ENCODE measurements at regions not wholly inside any gene's neighbourhood (a gene's known extent, or its start where the extent isn't known, plus 50 kb on each side); places are given as distances from the start of the nearest gene placed in this dataset.
A peak's percentile ranks its signal among the peaks of the same experiment; 100 is the strongest.

- no peak overlapping the region for H3K4me2 ChIP-seq (ENCODE audit: control insufficient read depth, extremely low read depth, insufficient read depth, low read depth, low read length)
- H3K27ac ChIP-seq (ENCODE audit: control insufficient read depth, insufficient read depth, low read length): no peak overlapping the region
- no peak overlapping the region for H2AFZ ChIP-seq (ENCODE audit: control insufficient read depth, low read length)
- H3K9me1 ChIP-seq (ENCODE audit: control insufficient read depth, extremely low read depth, insufficient read depth, low read length): no peaks in the 10 kb centered on the region
- DNase-seq (ENCODE audit: low read depth, low spot score) (no peak), FAIRE-seq (peak; percentile 5)
- no peaks in the 10 kb centered on the region for H3K9me3 ChIP-seq (ENCODE audit: control insufficient read depth, low read depth, low read length)
- H3K4me1 ChIP-seq (ENCODE audit: control insufficient read depth, extremely low read depth, insufficient read depth, low read length): peaks cover 12% of the 10 kb centered on the region
- H3K27me3 ChIP-seq (ENCODE audit: control insufficient read depth, extremely low read depth, insufficient read depth, low read length): no peaks in the 10 kb centered on the region
- H4K20me1 ChIP-seq (ENCODE audit: control insufficient read depth, extremely low read depth, insufficient read depth, low read length): no peaks in the 10 kb centered on the region
- H3K79me2 ChIP-seq (ENCODE audit: control insufficient read depth, insufficient read depth, low read length): no peaks in the 10 kb centered on the region
- no peak for TF ChIP-seq EZH2 (IDR thresholded peaks at IDR 0.05; ENCODE audit: low read length)
- TF ChIP-seq, protein P1, sequence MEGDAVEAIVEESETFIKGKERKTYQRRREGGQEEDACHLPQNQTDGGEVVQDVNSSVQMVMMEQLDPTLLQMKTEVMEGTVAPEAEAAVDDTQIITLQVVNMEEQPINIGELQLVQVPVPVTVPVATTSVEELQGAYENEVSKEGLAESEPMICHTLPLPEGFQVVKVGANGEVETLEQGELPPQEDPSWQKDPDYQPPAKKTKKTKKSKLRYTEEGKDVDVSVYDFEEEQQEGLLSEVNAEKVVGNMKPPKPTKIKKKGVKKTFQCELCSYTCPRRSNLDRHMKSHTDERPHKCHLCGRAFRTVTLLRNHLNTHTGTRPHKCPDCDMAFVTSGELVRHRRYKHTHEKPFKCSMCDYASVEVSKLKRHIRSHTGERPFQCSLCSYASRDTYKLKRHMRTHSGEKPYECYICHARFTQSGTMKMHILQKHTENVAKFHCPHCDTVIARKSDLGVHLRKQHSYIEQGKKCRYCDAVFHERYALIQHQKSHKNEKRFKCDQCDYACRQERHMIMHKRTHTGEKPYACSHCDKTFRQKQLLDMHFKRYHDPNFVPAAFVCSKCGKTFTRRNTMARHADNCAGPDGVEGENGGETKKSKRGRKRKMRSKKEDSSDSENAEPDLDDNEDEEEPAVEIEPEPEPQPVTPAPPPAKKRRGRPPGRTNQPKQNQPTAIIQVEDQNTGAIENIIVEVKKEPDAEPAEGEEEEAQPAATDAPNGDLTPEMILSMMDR (optimal IDR thresholded peaks at IDR 0.05 in 1 of 3, IDR thresholded peaks at IDR 0.05 in 1 of 3, conservative IDR thresholded peaks at IDR 0.05 in 1 of 3; ENCODE audit: extremely low read depth in 1 of 3, insufficient read depth in 2 of 3, low read length in 3 of 3): no peak
- no peak overlapping the region for H3K9ac ChIP-seq (ENCODE audit: control insufficient read depth, extremely low read depth, insufficient read depth, low read length)
- no peaks in the 10 kb centered on the region for H3K36me3 ChIP-seq (ENCODE audit: control insufficient read depth in 2 of 2, extremely low read depth in 1 of 2, insufficient read depth in 2 of 2, low read length in 2 of 2)
- H3K4me3 ChIP-seq (ENCODE audit: control insufficient read depth in 2 of 3, extremely low read depth in 1 of 3, insufficient read depth in 2 of 3, low read depth in 1 of 3, low read length in 3 of 3): no peak overlapping the region
- dilution Hi-C loops (cut with MboI; ENCODE audit: extremely low pct_ligation_motif_present, low sequenced_read_pairs): no loop called here
Observed at GRCh38 chr3:166114448-166114847, 277.2 kb upstream of the BCHE start.

GRCh38 chr3:166111562-166111961, 274.3 kb upstream of the BCHE start:
- H3K9me1 ChIP-seq (ENCODE audit: control insufficient read depth, extremely low read depth, insufficient read depth, low read length): no peaks in the 10 kb centered on the region
- no peaks in the 10 kb centered on the region for H3K27me3 ChIP-seq (ENCODE audit: control insufficient read depth, extremely low read depth, insufficient read depth, low read length)
- H3K36me3 ChIP-seq (ENCODE audit: control insufficient read depth in 2 of 2, extremely low read depth in 1 of 2, insufficient read depth in 2 of 2, low read length in 2 of 2): no peaks in the 10 kb centered on the region
- H2AFZ ChIP-seq (ENCODE audit: control insufficient read depth, low read length): no peak overlapping the region
- no peak overlapping the region for H3K4me2 ChIP-seq (ENCODE audit: control insufficient read depth, extremely low read depth, insufficient read depth, low read depth, low read length)
- no peak overlapping the region for H3K9ac ChIP-seq (ENCODE audit: control insufficient read depth, extremely low read depth, insufficient read depth, low read length)
- peaks cover 13% of the 10 kb centered on the region for H3K4me1 ChIP-seq (ENCODE audit: control insufficient read depth, extremely low read depth, insufficient read depth, low read length)
- TF ChIP-seq, protein P1 (optimal IDR thresholded peaks at IDR 0.05 in 1 of 3, IDR thresholded peaks at IDR 0.05 in 1 of 3, conservative IDR thresholded peaks at IDR 0.05 in 1 of 3; ENCODE audit: extremely low read depth in 1 of 3, insufficient read depth in 2 of 3, low read length in 3 of 3): no peak
- TF ChIP-seq EZH2 (IDR thresholded peaks at IDR 0.05; ENCODE audit: low read length): no peak
- no peak overlapping the region for H3K4me3 ChIP-seq (ENCODE audit: control insufficient read depth in 2 of 3, extremely low read depth in 1 of 3, insufficient read depth in 2 of 3, low read depth in 1 of 3, low read length in 3 of 3)
- FAIRE-seq (no peak), DNase-seq (ENCODE audit: low read depth, low spot score) (no peak)
- H4K20me1 ChIP-seq (ENCODE audit: control insufficient read depth, extremely low read depth, insufficient read depth, low read length): no peaks in the 10 kb centered on the region
- dilution Hi-C loops (cut with MboI; ENCODE audit: extremely low pct_ligation_motif_present, low sequenced_read_pairs): no loop called here
- no peak overlapping the region for H3K27ac ChIP-seq (ENCODE audit: control insufficient read depth, insufficient read depth, low read length)
- no peaks in the 10 kb centered on the region for H3K9me3 ChIP-seq (ENCODE audit: control insufficient read depth, low read depth, low read length)
- H3K79me2 ChIP-seq (ENCODE audit: control insufficient read depth, insufficient read depth, low read length): no peaks in the 10 kb centered on the region

All from keratinocyte (primary cell).